Body of pancreas (tissue), 4 donors: ENCODE measurements at regions not wholly inside any gene's neighbourhood (a gene's known extent, or its start where the extent isn't known, plus 50 kb on each side); places are given as distances from the start of the nearest gene placed in this dataset.

Source experiments
- ATAC-seq: fragments of 150-250 bp; one replicate; pipeline ENCODE4 v1.9.1; 2016
- DNase-seq, 4 donors: peaks; one replicate each; pipeline ENCODE4 v3.0.0-alpha.2; 2019
- H3K27ac ChIP-seq, 4 donors: fragments of 200-600 bp; sonication (generic); 1 replicate in 3 of 4; 2 replicates in 1 of 4; pipeline versions ENCODE4 v1.5.1 to v1.6.1; 2016 to 2019; ENCODE audit warnings: mild to moderate bottlenecking in 1 of 4, mixed read lengths in 1 of 4, moderate library complexity in 1 of 4
- H3K27me3 ChIP-seq, 2 donors: fragments of 200-600 bp; sonication (generic); one replicate each; pipeline ENCODE4 v1.6.0; 2016; ENCODE audit warnings: mild to moderate bottlenecking in 1 of 2
- H3K36me3 ChIP-seq, 2 donors: fragments of 200-600 bp; sonication (generic); replicated peaks in 1 of 2; 2 replicates each; pipeline ENCODE4 v1.5.1; 2016; ENCODE audit warnings: low read depth in 2 of 2; ENCODE audit not compliant: insufficient read depth in 1 of 2
- H3K4me1 ChIP-seq: fragments of 200-600 bp; sonication (generic); one replicate; pipeline ENCODE4 v1.6.0; 2016
- H3K4me3 ChIP-seq, 2 donors: fragments of 200-600 bp; sonication (generic); 1 replicate in 1 of 2; 2 replicates in 1 of 2; pipeline ENCODE4 v1.5.1; 2016 to 2019
- H3K9me3 ChIP-seq, 3 donors: fragments of 200-600 bp; sonication (generic); 1 replicate in 2 of 3; 2 replicates in 1 of 3; pipeline ENCODE4 v1.5.1; 2016
- CTCF ChIP-seq, 7 experiments: fragments of 450-650 bp in 4 of 7; fragments of 200-600 bp in 3 of 7; sonication (generic) in 3 of 7; IDR thresholded peaks; one replicate each; pipeline ENCODE4 v1.5.1; 2016 to 2019; ENCODE audit warnings: antibody characterized with exemption in 7 of 7
- POLR2A ChIP-seq, 3 donors: fragments of 450-650 bp; IDR thresholded peaks; one replicate each; pipeline ENCODE4 v1.6.1; 2016; ENCODE audit warnings: antibody characterized with exemption in 3 of 3, mild to moderate bottlenecking in 2 of 3
- WGBS, 2 donors: methylation state at CpG; one replicate each; pipeline ENCODE4 v1.1.5; 2017; 5-methylcytosine and 5-hydroxymethylcytosine counted together
- intact Hi-C: fragments of 100-400 bp; cut with DNase I; formaldehyde crosslinking; loops from one replicate; pipeline ENCODE4 v1.15.1; 2023

GRCh38 chr11:114877976-114878375, 199.6 kb downstream of the NXPE2 start:
- no peak for ATAC-seq
- no peaks in the 10 kb centered on the region for H3K4me1 ChIP-seq

GRCh38 chr11:114880442-114880841, 202.1 kb downstream of the NXPE2 start:
- ATAC-seq: no peak
- H3K9me3 ChIP-seq: no peaks in the 10 kb centered on the region
- H3K4me1 ChIP-seq: no peaks in the 10 kb centered on the region
- no peak for DNase-seq
- intact Hi-C loops: no loop called here
- H3K36me3 ChIP-seq: no peaks in the 10 kb centered on the region
- no peak overlapping the region for H3K27ac ChIP-seq
- no peaks in the 10 kb centered on the region for H3K27me3 ChIP-seq
- no peak overlapping the region for H3K4me3 ChIP-seq
- TF ChIP-seq CTCF (IDR thresholded peaks at IDR 0.05): no peak
- no peak for TF ChIP-seq POLR2A (IDR thresholded peaks at IDR 0.05)
- WGBS, 2 donors: 29 to 38% methylated on average over 2 of the region's 2 CpGs

More at GRCh38 chr11:114877976-114878375, 199.6 kb downstream of the NXPE2 start:
- no peak for TF ChIP-seq POLR2A (IDR thresholded peaks at IDR 0.05)
- no peak for TF ChIP-seq CTCF (IDR thresholded peaks at IDR 0.05)
- no peak overlapping the region for H3K27ac ChIP-seq
- intact Hi-C loops: no loop called here
- no peak overlapping the region for H3K4me3 ChIP-seq
- H3K36me3 ChIP-seq: no peaks in the 10 kb centered on the region
- DNase-seq: no peak
- H3K27me3 ChIP-seq: no peaks in the 10 kb centered on the region
- no peaks in the 10 kb centered on the region for H3K9me3 ChIP-seq

GRCh38 chr11:114883472-114883871, 205.1 kb downstream of the NXPE2 start:
- H3K27ac ChIP-seq: no peak overlapping the region
- TF ChIP-seq POLR2A (IDR thresholded peaks at IDR 0.05) (no peak), CTCF (IDR thresholded peaks at IDR 0.05) (no peak)
- intact Hi-C loops: no loop called here
- H3K27me3 ChIP-seq: no peaks in the 10 kb centered on the region
- no peaks in the 10 kb centered on the region for H3K9me3 ChIP-seq
- H3K36me3 ChIP-seq: no peaks in the 10 kb centered on the region
- no peak overlapping the region for H3K4me3 ChIP-seq
- no peak for ATAC-seq
- WGBS, 2 donors: 65 to 78% methylated on average over 3 of the region's 3 CpGs
- H3K4me1 ChIP-seq: no peaks in the 10 kb centered on the region
- DNase-seq: no peak

GRCh38 chr11:114886644-114887265, 208.4 kb downstream of the NXPE2 start:
- Histone ChIP-seq H3K9me3 (no peaks in the 10 kb centered on the region), H3K27ac (no peak overlapping the region), H3K27me3 (no peaks in the 10 kb centered on the region), H3K4me1 (peaks cover 6% of the 10 kb centered on the region), H3K4me3 (no peak overlapping the region), H3K36me3 (no peaks in the 10 kb centered on the region)
- DNase-seq (no peak), ATAC-seq (no peak)
- TF ChIP-seq POLR2A (IDR thresholded peaks at IDR 0.05) (no peak), CTCF (IDR thresholded peaks at IDR 0.05) (no peak)
- intact Hi-C loops: no loop called here
- WGBS, 2 donors: 46 to 50% methylated on average over 4 of the region's 4 CpGs

- Histone ChIP-seq H3K4me3 (no peak overlapping the region), H3K27ac (no peak overlapping the region), H3K36me3 (no peaks in the 10 kb centered on the region), H3K4me1 (peaks cover 6% of the 10 kb centered on the region), H3K9me3 (no peaks in the 10 kb centered on the region), H3K27me3 (no peaks in the 10 kb centered on the region)
- intact Hi-C loops: no loop called here
- 18 to 19% methylated on average over 12 of the region's 12 CpGs for WGBS, 2 donors
- ATAC-seq: no peak
- no peak for DNase-seq
- no peak for TF ChIP-seq CTCF (IDR thresholded peaks at IDR 0.05)
- TF ChIP-seq POLR2A (IDR thresholded peaks at IDR 0.05): no peak
These were observed 211.3 kb downstream of the NXPE2 start for GRCh38 chr11:114889594-114890011.
